Ishikawa (cell line): ENCODE measurements at regions not wholly inside any gene's neighbourhood (a gene's known extent, or its start where the extent isn't known, plus 50 kb on each side); places are given as distances from the start of the nearest gene placed in this dataset.

Source experiments
- CEBPB ChIP-seq: IDR thresholded peaks from 2 replicates; pipeline ENCODE4 v1.6.1; 2012
- CREB1 ChIP-seq: IDR thresholded peaks from 2 replicates; pipeline ENCODE4 v1.6.1; 2012; ENCODE audit warnings: low read depth
- EGR1 ChIP-seq: IDR thresholded peaks from 2 replicates; pipeline ENCODE4 v1.6.1; 2012
- EP300 ChIP-seq: IDR thresholded peaks from 2 replicates; pipeline ENCODE4 v1.6.1; 2012; ENCODE audit warnings: borderline replicate concordance
- FOXM1 ChIP-seq: IDR thresholded peaks from 2 replicates; pipeline ENCODE4 v1.6.1; 2012; ENCODE audit warnings: low read depth, borderline replicate concordance
- MAX ChIP-seq: IDR thresholded peaks from 2 replicates; pipeline ENCODE4 v1.6.1; 2012
- NFIC ChIP-seq: IDR thresholded peaks from 2 replicates; pipeline ENCODE4 v1.6.1; 2012
- RAD21 ChIP-seq: IDR thresholded peaks from 2 replicates; pipeline ENCODE4 v1.6.1; 2012; ENCODE audit warnings: low read depth
- REST ChIP-seq: IDR thresholded peaks from 2 replicates; pipeline ENCODE4 v1.6.1; 2012; ENCODE audit warnings: low read depth, mild to moderate bottlenecking
- TAF1 ChIP-seq: IDR thresholded peaks from 2 replicates; pipeline ENCODE4 v1.6.1; 2012; ENCODE audit warnings: low read depth, mild to moderate bottlenecking
- TCF12 ChIP-seq: IDR thresholded peaks from 2 replicates; pipeline ENCODE4 v1.6.1; 2012; ENCODE audit warnings: low read depth
- TEAD4 ChIP-seq: IDR thresholded peaks from 2 replicates; pipeline ENCODE4 v1.6.1; 2012
- USF1 ChIP-seq: IDR thresholded peaks from 2 replicates; pipeline ENCODE4 v1.6.1; 2012
- YY1 ChIP-seq: IDR thresholded peaks from 2 replicates; pipeline ENCODE4 v1.6.1; 2012; ENCODE audit warnings: low read depth
- ZBTB7A ChIP-seq: IDR thresholded peaks from 2 replicates; pipeline ENCODE4 v1.6.1; 2012; ENCODE audit warnings: low read depth

GRCh38 chr4:185924458-185925044 lies 112.6 kb upstream of the SORBS2 start:
- TF ChIP-seq TEAD4 (no peak), RAD21 (no peak), TAF1 (no peak), YY1 (no peak), USF1 (no peak), EP300 (no peak), FOXM1 (no peak), CREB1 (no peak), NFIC (no peak), MAX (no peak), CEBPB (no peak), TCF12 (no peak)

- TF ChIP-seq NFIC: no peak
- no peak for TF ChIP-seq YY1
- TF ChIP-seq CREB1: no peak
- TF ChIP-seq EP300: no peak
- no peak for TF ChIP-seq RAD21
- TF ChIP-seq TCF12: no peak
- no peak for TF ChIP-seq MAX
- TF ChIP-seq FOXM1: no peak
- no peak for TF ChIP-seq REST
- TF ChIP-seq TAF1: no peak
- no peak for TF ChIP-seq USF1
- TF ChIP-seq ZBTB7A: no peak
Measured at GRCh38 chr4:185925910-185926360, 113.9 kb upstream of the SORBS2 start.

GRCh38 chr4:185931375-185931774 lies 119.4 kb upstream of the SORBS2 start:
- TF ChIP-seq CEBPB: no peak
- no peak for TF ChIP-seq YY1
- TF ChIP-seq USF1: no peak
- no peak for TF ChIP-seq EP300
- no peak for TF ChIP-seq TCF12
- TF ChIP-seq TEAD4: no peak
- no peak for TF ChIP-seq TAF1
- TF ChIP-seq RAD21: no peak
- TF ChIP-seq ZBTB7A: no peak
- no peak for TF ChIP-seq MAX
- TF ChIP-seq FOXM1: no peak
- no peak for TF ChIP-seq REST
- TF ChIP-seq EGR1: no peak
- TF ChIP-seq CREB1: no peak
- no peak for TF ChIP-seq NFIC

GRCh38 chr4:185931986-185932385 lies 120.0 kb upstream of the SORBS2 start:
- no peak for TF ChIP-seq CEBPB
- TF ChIP-seq YY1: no peak
- TF ChIP-seq EP300: no peak
- no peak for TF ChIP-seq TEAD4
- no peak for TF ChIP-seq USF1
- TF ChIP-seq CREB1: no peak
- TF ChIP-seq TAF1: no peak
- no peak for TF ChIP-seq FOXM1
- TF ChIP-seq REST: no peak
- no peak for TF ChIP-seq RAD21
- no peak for TF ChIP-seq NFIC
- no peak for TF ChIP-seq MAX
- no peak for TF ChIP-seq TCF12
